ENCODE measurements at regions not wholly inside any gene's neighbourhood (a gene's known extent, or its start where the extent isn't known, plus 50 kb on each side); places are given as distances from the start of the nearest gene placed in this dataset.
A peak's percentile ranks its signal among the peaks of the same experiment; 100 is the strongest.

GRCh38 chr5:166369807-166370206 lies 1921.6 kb upstream of the WWC1 start:
- H3K27me3 ChIP-seq (ENCODE audit: control insufficient read depth, insufficient read depth, low read length, poor library complexity, severe bottlenecking): no peaks in the 10 kb centered on the region
- DNase-seq: no peak
- H3K27ac ChIP-seq (ENCODE audit: low read depth, low read length): no peak overlapping the region
- no peak for TF ChIP-seq CTCF (conservative IDR thresholded peaks at IDR 0.05)
- peak overlapping the region; percentile 58 for H3K4me3 ChIP-seq (ENCODE audit: low read length)
- 6% methylated on average over 2 of the region's 2 CpGs; no CpG with 5 or more reads in 1 of the 2 experiments for WGBS, 2 experiments (ENCODE audit: insufficient coverage in 1 of 2, insufficient read length in 1 of 2)
- peaks cover 36% of the 10 kb centered on the region for H3K4me1 Mint-ChIP-seq
- no peaks in the 10 kb centered on the region for H3K9me3 Mint-ChIP-seq
- no peaks in the 10 kb centered on the region for H3K9me3 ChIP-seq (ENCODE audit: control insufficient read depth, low read length)
- peaks cover 9% of the 10 kb centered on the region for H3K4me1 ChIP-seq (ENCODE audit: control insufficient read depth, insufficient read depth, low read length)
- H3K27ac Mint-ChIP-seq: peak overlapping the region; percentile 79
- peaks cover 6% of the 10 kb centered on the region for H3K27me3 Mint-ChIP-seq (ENCODE audit: insufficient read depth)
- no peaks in the 10 kb centered on the region for H3K36me3 ChIP-seq (ENCODE audit: control insufficient read depth, insufficient read depth, low read length)
- peak overlapping the region; percentile 41 for H3K4me3 Mint-ChIP-seq
- no peak overlapping the region for H3K9ac ChIP-seq (ENCODE audit: extremely low read depth, low read length, poor library complexity, severe bottlenecking)
- no peaks in the 10 kb centered on the region for H3K36me3 Mint-ChIP-seq (ENCODE audit: low read depth)

DNA sequence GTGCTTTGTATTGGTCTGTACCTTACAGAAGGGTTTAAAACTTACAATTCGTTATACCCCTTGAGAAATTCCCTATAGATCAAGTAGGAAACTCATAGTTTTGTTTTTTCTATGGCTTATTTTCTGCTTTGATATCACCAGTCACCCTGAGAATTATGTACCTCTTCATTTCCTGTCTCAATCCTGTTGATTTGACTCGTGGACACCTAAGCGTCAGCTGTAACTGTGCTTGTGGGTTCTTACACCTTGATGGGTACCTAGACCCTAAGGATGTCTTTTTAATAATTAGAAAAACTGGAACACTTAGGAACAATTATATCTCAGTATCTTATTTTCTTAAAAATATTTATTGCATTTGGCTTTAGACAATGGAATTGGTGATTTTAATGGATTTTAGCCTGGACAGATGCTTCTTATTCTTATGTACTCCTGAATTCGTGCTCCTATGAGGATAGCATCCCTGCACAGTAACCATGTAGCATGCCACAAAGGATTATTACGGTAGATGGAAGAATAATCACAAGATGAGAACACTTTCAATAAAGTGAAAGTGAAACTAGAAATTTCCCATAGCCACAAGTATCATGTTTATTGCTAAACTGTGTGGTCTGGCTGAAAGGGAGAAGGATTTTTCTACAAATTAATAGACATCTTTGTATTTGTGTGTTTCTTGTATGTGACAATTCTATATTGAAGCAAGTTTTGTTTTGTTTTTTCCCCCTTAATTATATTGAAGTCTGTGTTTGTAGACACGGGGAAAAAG lies 1920.3 kb upstream of the WWC1 start:
- Mint-ChIP-seq H3K36me3 (ENCODE audit: low read depth) (no peaks in the 10 kb centered on the region), H3K27me3 (ENCODE audit: insufficient read depth) (peaks cover 8% of the 10 kb centered on the region), H3K9me3 (no peaks in the 10 kb centered on the region), H3K4me3 (no peak overlapping the region), H3K4me1 (peaks cover 31% of the 10 kb centered on the region), H3K27ac (no peak overlapping the region)
- H3K4me1 ChIP-seq (ENCODE audit: control insufficient read depth, insufficient read depth, low read length): peaks cover 9% of the 10 kb centered on the region
- WGBS, 2 experiments (ENCODE audit: insufficient coverage in 1 of 2, insufficient read length in 1 of 2): 92 to 96% methylated on average over 5 to 6 of the region's 6 CpGs
- H3K27me3 ChIP-seq (ENCODE audit: control insufficient read depth, insufficient read depth, low read length, poor library complexity, severe bottlenecking): no peaks in the 10 kb centered on the region
- no peaks in the 10 kb centered on the region for H3K36me3 ChIP-seq (ENCODE audit: control insufficient read depth, insufficient read depth, low read length)
- H3K9me3 ChIP-seq (ENCODE audit: control insufficient read depth, low read length): no peaks in the 10 kb centered on the region
- H3K4me3 ChIP-seq (ENCODE audit: low read length): no peak overlapping the region
- no peak for TF ChIP-seq CTCF (conservative IDR thresholded peaks at IDR 0.05)
- DNase-seq: no peak
- H3K27ac ChIP-seq (ENCODE audit: low read depth, low read length): no peak overlapping the region
- H3K9ac ChIP-seq (ENCODE audit: extremely low read depth, low read length, poor library complexity, severe bottlenecking): no peak overlapping the region

- H3K4me1 Mint-ChIP-seq: peaks cover 21% of the 10 kb centered on the region
- H3K27ac Mint-ChIP-seq: no peak overlapping the region
- TF ChIP-seq CTCF (conservative IDR thresholded peaks at IDR 0.05): no peak
- no peak overlapping the region for H3K27ac ChIP-seq (ENCODE audit: low read depth, low read length)
- DNase-seq: no peak
- H3K9me3 ChIP-seq (ENCODE audit: control insufficient read depth, low read length): peaks cover 4% of the 10 kb centered on the region
- no peak overlapping the region for H3K4me3 ChIP-seq (ENCODE audit: low read length)
- no peak overlapping the region for H3K4me3 Mint-ChIP-seq
- peaks cover 3% of the 10 kb centered on the region for H3K4me1 ChIP-seq (ENCODE audit: control insufficient read depth, insufficient read depth, low read length)
- peaks cover 8% of the 10 kb centered on the region for H3K27me3 Mint-ChIP-seq (ENCODE audit: insufficient read depth)
- no peaks in the 10 kb centered on the region for H3K36me3 ChIP-seq (ENCODE audit: control insufficient read depth, insufficient read depth, low read length)
- no peak overlapping the region for H3K9ac ChIP-seq (ENCODE audit: extremely low read depth, low read length, poor library complexity, severe bottlenecking)
- H3K36me3 Mint-ChIP-seq (ENCODE audit: low read depth): no peaks in the 10 kb centered on the region
- 92 to 94% methylated on average over 2 of the region's 2 CpGs for WGBS, 2 experiments (ENCODE audit: insufficient coverage in 1 of 2, insufficient read length in 1 of 2)
- no peaks in the 10 kb centered on the region for H3K27me3 ChIP-seq (ENCODE audit: control insufficient read depth, insufficient read depth, low read length, poor library complexity, severe bottlenecking)
- peaks cover 5% of the 10 kb centered on the region for H3K9me3 Mint-ChIP-seq
These were observed 1917.6 kb upstream of the WWC1 start for GRCh38 chr5:166373817-166374216.

Data from endodermal cell (in vitro differentiated cells).